ENCODE measurements at regions not wholly inside any gene's neighbourhood (a gene's known extent, or its start where the extent isn't known, plus 50 kb on each side); places are given as distances from the start of the nearest gene placed in this dataset.
"Not testable (repeated sequence)": the region's sequence is repeated elsewhere in the genome, so short reads cannot be mapped to it uniquely, and the experiment has no call there.

- DNase-seq = no peak
Measured at GRCh38 chr12:89289720-89290119, 62.6 kb downstream of the DUSP6 start.

- no peak for DNase-seq
Measured at GRCh38 chr12:89288959-89289358, 63.3 kb downstream of the DUSP6 start.

- DNase-seq = no peak
Measured at GRCh38 chr12:89286501-89286900, 65.8 kb downstream of the DUSP6 start.

- no peak for DNase-seq
Measured at GRCh38 chr12:89281539-89281867, 70.8 kb downstream of the DUSP6 start.

- no peak for DNase-seq
Measured at GRCh38 chr12:89280833-89281538, 71.3 kb downstream of the DUSP6 start.

GRCh38 chr12:89279499-89279898 is 72.8 kb downstream of the DUSP6 start:
- DNase-seq = no peak

GRCh38 chr12:89278862-89279261 is 73.4 kb downstream of the DUSP6 start:
- no peak for DNase-seq

GRCh38 chr12:89278169-89278568 is 74.1 kb downstream of the DUSP6 start:
- no peak for DNase-seq

GRCh38 chr12:89276860-89277259 is 75.4 kb downstream of the DUSP6 start:
- no peak for DNase-seq

- DNase-seq = no peak
Measured at GRCh38 chr12:89273525-89273924, 78.8 kb downstream of the DUSP6 start.

GRCh38 chr12:89270548-89270947 is 81.8 kb downstream of the DUSP6 start:
- DNase-seq = no peak

GRCh38 chr12:89269174-89269573 is 83.1 kb downstream of the DUSP6 start:
- no peak for DNase-seq

- no peak for DNase-seq
Measured at GRCh38 chr12:89267404-89267803, 84.9 kb downstream of the DUSP6 start.

- DNase-seq = not testable (repeated sequence)
Measured at GRCh38 chr12:89266574-89267188, 85.6 kb downstream of the DUSP6 start.

GRCh38 chr12:89264837-89265236 is 87.5 kb downstream of the DUSP6 start:
- DNase-seq = no peak

GRCh38 chr12:89263900-89264299 is 88.4 kb downstream of the DUSP6 start:
- DNase-seq = no peak

- no peak for DNase-seq
Measured at GRCh38 chr12:89262855-89263552, 89.3 kb downstream of the DUSP6 start.

GRCh38 chr12:89261982-89262381 is 90.3 kb downstream of the DUSP6 start:
- DNase-seq = no peak

GRCh38 chr12:89260841-89261637 is 91.3 kb downstream of the DUSP6 start:
- DNase-seq = no peak

- no peak for DNase-seq
Measured at GRCh38 chr12:89259821-89260220, 92.5 kb downstream of the DUSP6 start.

- DNase-seq = no peak
Measured at GRCh38 chr12:89258240-89258969, 93.9 kb downstream of the DUSP6 start.

- DNase-seq = no peak
Measured at GRCh38 chr12:89257340-89257739, 95.0 kb downstream of the DUSP6 start.

GRCh38 chr12:89256060-89256459 is 96.2 kb downstream of the DUSP6 start:
- DNase-seq = no peak
